NT2/D1 (cell line): ENCODE measurements at regions not wholly inside any gene's neighbourhood (a gene's known extent, or its start where the extent isn't known, plus 50 kb on each side); places are given as distances from the start of the nearest gene placed in this dataset.

Experiments used
- YY1 ChIP-seq: IDR thresholded peaks from 2 replicates; pipeline ENCODE4 v1.6.1; 2011; ENCODE audit not compliant: insufficient read length, insufficient read depth
- ZNF274 ChIP-seq: IDR thresholded peaks from 2 replicates; pipeline ENCODE4 v1.6.1; 2011; ENCODE audit warnings: mild to moderate bottlenecking, low read depth, low read length

- TF ChIP-seq YY1 (no peak), ZNF274 (no peak)
These were observed 149.3 kb upstream of the HAAO start for GRCh38 chr2:42941633-42942176.
